Lower leg skin (tissue), 4 donors: ENCODE measurements at regions not wholly inside any gene's neighbourhood (a gene's known extent, or its start where the extent isn't known, plus 50 kb on each side); places are given as distances from the start of the nearest gene placed in this dataset.
A peak's percentile ranks its signal among the peaks of the same experiment; 100 is the strongest.

Experiments
- DNase-seq, 2 donors: peaks; one replicate each; pipeline ENCODE4 v3.0.0-alpha.2; 2019; ENCODE audit warnings: low spot score in 2 of 2
- H3K4me3 ChIP-seq: fragments of 200-600 bp; sonication (generic); 2 replicates; pipeline ENCODE4 v1.5.1; 2017; ENCODE audit warnings: mild to moderate bottlenecking, low read depth; ENCODE audit not compliant: poor library complexity, severe bottlenecking
- CTCF ChIP-seq, 3 donors: fragments of 450-650 bp; IDR thresholded peaks; one replicate each; pipeline ENCODE4 v1.5.1; 2016; ENCODE audit warnings: antibody characterized with exemption in 3 of 3, mild to moderate bottlenecking in 3 of 3, moderate library complexity in 2 of 3
- POLR2A ChIP-seq, 2 donors: fragments of 450-650 bp; IDR thresholded peaks; one replicate each; pipeline ENCODE4 v1.6.1; 2016 to 2017; ENCODE audit warnings: antibody characterized with exemption in 2 of 2, mild to moderate bottlenecking in 1 of 2, moderate library complexity in 1 of 2
- WGBS, 2 donors: methylation state at CpG; one replicate each; pipeline ENCODE4 v1.1.5; 2018; 5-methylcytosine and 5-hydroxymethylcytosine counted together
- intact Hi-C: fragments of 100-400 bp; cut with DNase I; formaldehyde crosslinking; loops from one replicate; pipeline ENCODE4 v1.15.0; 2023; ENCODE audit warnings: low total_unique reads

GRCh38 chr10:4670737-4671136 is 155.3 kb upstream of the AKR1E2 start:
- no peak for TF ChIP-seq POLR2A (IDR thresholded peaks at IDR 0.05)
- TF ChIP-seq CTCF (IDR thresholded peaks at IDR 0.05) = no peak
- DNase-seq = no peak
- intact Hi-C loops = no loop called here
- H3K4me3 ChIP-seq = no peak overlapping the region

GRCh38 chr10:4669585-4669984 is 156.4 kb upstream of the AKR1E2 start:
- WGBS, 2 donors = 95 to 98% methylated on average over 2 of the region's 2 CpGs
- no peak for DNase-seq
- TF ChIP-seq POLR2A (IDR thresholded peaks at IDR 0.05) = no peak
- no peak for TF ChIP-seq CTCF (IDR thresholded peaks at IDR 0.05)
- H3K4me3 ChIP-seq = no peak overlapping the region
- intact Hi-C loops = loop anchor here (10.0 kb wide), 1 partner anchor 1435 kb away; no protein-coding TSS in a partner anchor

- no peak overlapping the region for H3K4me3 ChIP-seq
- TF ChIP-seq CTCF (IDR thresholded peaks at IDR 0.05) (no peak), POLR2A (IDR thresholded peaks at IDR 0.05) (no peak)
- intact Hi-C loops = loop anchor here (10.0 kb wide), 1 partner anchor 1429 kb away; no protein-coding TSS in a partner anchor
- 14 to 16% methylated on average over 9 of the region's 9 CpGs for WGBS, 2 donors
- peak; percentile 89 to 93 for DNase-seq
Measured at GRCh38 chr10:4663162-4663992, 162.6 kb upstream of the AKR1E2 start.

- DNase-seq = no peak
- H3K4me3 ChIP-seq = no peak overlapping the region
- WGBS, 2 donors = 34 to 42% methylated on average over 9 of the region's 9 CpGs
- intact Hi-C loops = loop anchor here (10.0 kb wide), 1 partner anchor 1428 kb away; no protein-coding TSS in a partner anchor
- no peak for TF ChIP-seq POLR2A (IDR thresholded peaks at IDR 0.05)
- TF ChIP-seq CTCF (IDR thresholded peaks at IDR 0.05) = no peak
Measured at GRCh38 chr10:4662576-4663161, 163.3 kb upstream of the AKR1E2 start.

GRCh38 chr10:4661511-4662255 is 164.3 kb upstream of the AKR1E2 start:
- H3K4me3 ChIP-seq = no peak overlapping the region
- TF ChIP-seq POLR2A (IDR thresholded peaks at IDR 0.05) (no peak), CTCF (IDR thresholded peaks at IDR 0.05) (no peak)
- intact Hi-C loops = loop anchor here (10.0 kb wide), 1 partner anchor 1427 kb away; no protein-coding TSS in a partner anchor
- WGBS, 2 donors = 58 to 60% methylated on average over 16 of the region's 16 CpGs
- peak; percentile 89 to 96 for DNase-seq
